Left kidney (tissue), 1 donor: ENCODE measurements at regions not wholly inside any gene's neighbourhood (a gene's known extent, or its start where the extent isn't known, plus 50 kb on each side); places are given as distances from the start of the nearest gene placed in this dataset.
"Not testable (repeated sequence)": the region's sequence is repeated elsewhere in the genome, so short reads cannot be mapped to it uniquely, and the experiment has no call there.

Experiments
- DNase-seq: peaks from one replicate; pipeline ENCODE4 v3.0.0-alpha.2; 2013

- not testable (repeated sequence) for DNase-seq
Observed at GRCh38 chr12:34226044-34226443, 203.7 kb downstream of the ALG10 start.

- DNase-seq = not testable (repeated sequence)
Observed at GRCh38 chr12:34228046-34228445, 205.8 kb downstream of the ALG10 start.

DNA sequence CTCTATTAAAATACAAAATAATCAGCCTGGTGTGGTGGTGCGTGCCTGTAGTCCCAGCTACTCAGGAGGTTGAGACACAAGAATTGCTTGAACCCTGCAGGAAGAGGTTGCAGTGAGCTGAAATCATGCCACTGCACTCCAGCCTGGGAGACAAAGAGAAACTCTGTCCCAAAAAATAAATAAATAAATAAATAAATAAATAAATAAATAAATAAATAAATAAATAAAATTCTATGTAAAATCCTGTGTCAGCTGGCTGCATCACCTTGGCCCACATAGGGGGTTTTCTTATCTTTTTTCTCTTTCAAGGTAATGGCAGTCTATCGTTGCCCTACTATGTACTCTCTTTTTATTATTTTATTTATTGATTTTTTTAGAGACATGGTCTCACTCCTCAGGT lies 206.7 kb downstream of the ALG10 start:
- DNase-seq = not testable (repeated sequence)

DNA sequence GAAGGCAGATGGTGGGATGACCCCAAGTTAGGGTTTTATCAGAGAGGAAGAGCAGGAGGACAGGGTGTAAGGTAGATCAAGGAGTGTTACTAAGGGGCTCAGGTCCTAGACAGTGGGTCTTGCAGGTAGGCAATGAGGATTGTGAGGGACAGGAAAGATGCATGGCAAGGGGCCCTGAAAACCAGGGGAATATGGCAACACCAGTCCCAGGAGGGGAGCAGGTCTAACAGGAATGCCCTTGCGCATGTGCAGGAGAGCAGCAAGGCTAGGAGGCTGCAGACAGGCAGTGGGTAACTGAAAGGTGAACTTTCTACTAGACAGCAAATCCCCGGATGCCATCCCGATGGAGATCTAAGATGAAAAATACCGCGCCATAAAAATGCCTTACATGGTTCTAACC lies 211.3 kb downstream of the ALG10 start:
- DNase-seq = no peak

- DNase-seq = no peak
Observed at GRCh38 chr12:34236073-34236472, 213.8 kb downstream of the ALG10 start.

GRCh38 chr12:34244608-34245007 lies 222.3 kb downstream of the ALG10 start:
- no peak for DNase-seq

- no peak for DNase-seq
Observed at GRCh38 chr12:34249271-34249670, 227.0 kb downstream of the ALG10 start.

DNA sequence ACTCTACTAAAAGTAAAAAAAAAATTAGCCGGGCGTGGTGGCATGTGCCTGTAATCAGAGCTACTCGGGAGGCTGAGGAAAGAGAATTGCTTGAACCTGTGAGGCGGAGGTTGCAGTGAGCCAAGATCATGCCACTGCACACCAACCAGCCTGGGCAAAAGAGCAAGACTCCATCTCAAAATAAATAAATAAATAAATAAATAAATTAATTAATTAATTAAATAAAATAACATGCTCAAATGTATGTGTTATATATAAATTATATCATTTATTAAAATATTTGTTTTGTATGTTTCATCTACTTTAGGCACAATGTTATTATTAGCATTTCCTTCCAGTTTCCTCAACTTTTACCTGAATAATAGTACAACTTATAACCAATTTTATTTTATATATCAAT lies 229.6 kb downstream of the ALG10 start:
- DNase-seq = not testable (repeated sequence)

- no peak for DNase-seq
Observed at GRCh38 chr12:34253674-34254073, 231.4 kb downstream of the ALG10 start.

- DNase-seq = no peak
Observed at GRCh38 chr12:34257093-34257492, 234.8 kb downstream of the ALG10 start.

GRCh38 chr12:34262140-34262539 lies 239.8 kb downstream of the ALG10 start:
- not testable (repeated sequence) for DNase-seq

- no peak for DNase-seq
Observed at GRCh38 chr12:34264110-34264509, 241.8 kb downstream of the ALG10 start.

- not testable (repeated sequence) for DNase-seq
Observed at GRCh38 chr12:34273703-34274102, 251.4 kb downstream of the ALG10 start.

DNA sequence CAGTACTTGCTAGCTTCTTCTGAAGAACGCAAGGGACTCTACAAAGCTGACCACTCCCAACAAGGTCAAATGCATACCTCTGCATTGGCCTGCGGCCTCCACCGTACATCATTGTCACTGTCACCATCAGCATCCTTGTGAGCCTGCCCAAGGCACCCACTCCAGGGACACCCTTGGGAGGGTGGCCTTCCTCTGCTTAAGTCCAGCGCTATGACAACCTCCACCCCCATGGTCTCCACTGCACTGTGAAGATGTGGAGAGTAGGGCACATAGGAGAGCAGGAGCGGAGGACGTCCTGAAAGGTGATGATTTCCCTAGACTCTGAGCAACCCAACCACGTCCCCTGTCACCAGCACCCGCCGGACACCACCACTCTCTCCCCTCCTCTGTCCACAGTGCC lies 252.8 kb downstream of the ALG10 start:
- no peak for DNase-seq

DNA sequence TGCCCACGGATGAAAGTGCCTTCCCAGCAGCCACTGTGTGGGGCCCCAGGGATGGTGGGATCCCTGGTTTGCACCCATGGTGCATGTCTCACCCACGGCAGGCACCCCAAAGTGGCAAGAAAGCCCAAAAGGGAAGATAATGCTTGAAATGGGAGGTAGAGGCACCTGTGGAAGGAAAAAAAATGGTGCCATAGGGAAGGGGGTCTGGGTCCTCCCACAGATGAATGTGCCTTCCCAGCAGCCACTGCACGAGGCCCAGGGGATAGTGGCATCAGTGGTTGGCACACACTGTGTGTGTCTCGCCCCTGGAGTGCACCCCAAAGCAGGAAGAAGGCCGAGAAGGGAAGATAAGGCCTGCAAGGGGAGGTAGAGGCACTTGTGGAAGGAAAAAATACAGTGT lies 264.2 kb downstream of the ALG10 start:
- no peak for DNase-seq

DNA sequence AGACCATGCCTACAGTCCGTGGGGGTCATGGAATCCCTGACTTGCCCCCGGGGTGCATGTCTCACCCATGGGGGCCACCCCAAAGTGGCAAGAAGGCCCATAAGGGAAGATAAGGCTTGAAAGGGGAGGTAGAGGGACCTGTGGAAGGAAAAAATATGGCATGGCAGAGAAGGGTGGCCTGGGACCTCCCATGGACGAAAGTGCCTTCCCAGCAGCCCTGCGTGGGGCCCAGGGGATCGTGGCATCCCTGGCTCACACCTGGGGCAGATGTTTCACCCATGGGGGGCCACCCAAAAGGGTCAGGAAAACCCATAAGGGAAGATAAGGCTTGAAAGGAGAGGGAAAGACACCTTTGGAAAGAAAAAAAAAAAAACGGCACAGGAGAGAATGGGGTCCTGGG lies 264.6 kb downstream of the ALG10 start:
- DNase-seq = no peak

DNA sequence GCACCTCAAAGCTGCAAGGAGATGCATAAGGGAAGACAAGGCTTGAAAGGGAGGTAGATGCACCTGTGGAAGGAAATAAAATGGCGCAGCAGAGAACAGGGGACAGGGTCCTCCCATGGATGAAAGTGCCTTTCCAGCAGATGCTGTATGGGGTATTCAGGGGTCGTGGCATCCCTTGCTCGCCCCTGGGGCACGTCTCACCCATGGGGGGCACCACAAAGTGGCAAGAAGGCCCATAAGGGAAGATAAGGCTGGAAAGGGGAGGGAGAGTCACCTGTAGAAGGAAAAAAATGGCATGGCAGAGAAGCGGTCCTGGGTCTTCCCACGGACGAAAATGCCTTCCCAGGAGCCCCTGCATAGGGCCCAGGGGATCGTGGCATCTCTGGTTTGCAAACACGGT lies 265.1 kb downstream of the ALG10 start:
- no peak for DNase-seq

GRCh38 chr12:34287986-34288962 lies 266.0 kb downstream of the ALG10 start:
- no peak for DNase-seq

DNA sequence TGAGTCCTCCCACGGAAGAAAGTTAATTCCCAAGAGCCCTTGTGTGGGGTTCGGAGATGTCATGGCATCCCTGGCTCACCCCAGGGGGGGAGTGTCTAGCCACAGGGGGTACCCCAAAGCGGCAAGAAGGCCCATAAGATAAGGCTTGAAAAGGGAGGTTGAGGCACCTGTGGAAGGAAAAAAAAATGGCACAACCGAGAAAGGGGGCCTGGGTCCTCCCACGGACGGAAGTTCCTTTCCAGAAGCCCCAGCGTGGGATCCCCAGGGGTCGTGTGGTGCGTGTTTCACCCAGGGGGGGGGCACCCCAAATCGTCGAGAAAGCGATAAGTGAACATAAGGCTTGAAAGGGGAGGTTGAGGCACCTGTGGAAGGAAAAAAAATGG lies 266.7 kb downstream of the ALG10 start:
- DNase-seq = no peak

DNA sequence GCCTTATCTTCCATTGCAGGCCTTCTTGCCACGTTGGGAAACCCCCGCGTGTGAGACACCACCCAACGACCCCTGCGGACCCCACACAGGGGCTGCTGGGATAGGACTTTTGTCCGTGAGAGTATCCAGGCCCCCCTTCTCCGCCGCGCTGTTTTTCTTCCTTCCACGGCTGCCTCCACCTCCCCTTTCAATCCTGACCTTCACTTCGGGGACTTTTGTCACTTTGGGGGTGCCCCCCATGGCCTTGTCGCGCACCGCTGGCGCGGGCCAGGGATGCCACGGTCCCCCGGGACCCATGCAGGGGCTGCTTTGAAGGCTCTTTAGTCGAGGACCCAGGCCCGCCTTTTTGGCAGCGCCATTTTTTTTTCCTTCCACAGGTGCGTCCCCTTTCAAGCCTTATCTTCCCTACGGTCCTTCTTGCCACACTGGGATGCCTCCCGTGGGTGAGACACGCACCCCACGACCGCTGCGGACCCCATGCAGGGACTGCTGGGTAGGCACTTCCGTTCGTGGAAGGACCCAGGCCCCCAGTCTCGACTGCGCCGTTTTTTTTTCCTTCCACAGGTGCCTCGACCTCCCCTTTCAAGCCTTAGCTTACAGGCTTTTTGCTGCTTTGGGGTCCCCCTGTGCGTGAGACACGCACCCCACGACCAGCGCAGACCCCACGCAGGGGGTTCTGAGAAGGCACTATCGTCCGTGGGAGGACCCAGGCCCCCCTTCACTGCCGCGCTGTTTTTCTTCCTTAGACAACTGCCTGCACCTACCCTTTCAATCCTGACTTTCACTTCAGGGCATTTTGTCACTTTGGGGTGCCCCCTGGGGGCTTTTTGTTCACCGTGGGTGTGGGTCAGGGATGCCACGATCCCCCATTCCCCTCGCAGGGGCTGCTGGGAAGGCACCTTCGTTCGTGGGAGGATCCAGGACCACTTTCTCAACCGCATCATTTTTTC lies 267.4 kb downstream of the ALG10 start:
- no peak for DNase-seq

GRCh38 chr12:34290381-34290995 lies 268.2 kb downstream of the ALG10 start:
- no peak for DNase-seq

- no peak for DNase-seq
Observed at GRCh38 chr12:34291001-34291400, 268.7 kb downstream of the ALG10 start.
